Muscle layer of duodenum (tissue), 2 donors: ENCODE measurements at regions not wholly inside any gene's neighbourhood (a gene's known extent, or its start where the extent isn't known, plus 50 kb on each side); places are given as distances from the start of the nearest gene placed in this dataset.

Source experiments
- H3K27ac ChIP-seq: one replicate; pipeline ENCODE4 v1.7.0; 2013; ENCODE audit warnings: mild to moderate bottlenecking, low read length
- H3K27me3 ChIP-seq: one replicate; pipeline ENCODE4 v1.7.0; 2013; ENCODE audit warnings: low read depth, mild to moderate bottlenecking, control low read depth, low read length
- H3K36me3 ChIP-seq, 2 donors: one replicate each; pipeline ENCODE4 v1.7.0; 2013; ENCODE audit warnings: low read length in 2 of 2, control low read depth in 1 of 2, mild to moderate bottlenecking in 1 of 2; ENCODE audit not compliant: insufficient read depth in 2 of 2, control insufficient read depth in 1 of 2
- H3K4me1 ChIP-seq, 2 donors: one replicate each; pipeline ENCODE4 v1.7.0; 2013; ENCODE audit warnings: low read length in 2 of 2, mild to moderate bottlenecking in 2 of 2, control low read depth in 1 of 2, moderate library complexity in 1 of 2; ENCODE audit not compliant: insufficient read depth in 2 of 2, control insufficient read depth in 1 of 2
- H3K4me3 ChIP-seq, 2 donors: one replicate each; pipeline ENCODE4 v1.7.0; 2013; ENCODE audit warnings: low read length in 2 of 2, low read depth in 1 of 2, mild to moderate bottlenecking in 1 of 2
- H3K9me3 ChIP-seq, 2 donors: one replicate each; pipeline ENCODE4 v1.7.0; 2013; ENCODE audit warnings: low read length in 2 of 2, control low read depth in 1 of 2, mild to moderate bottlenecking in 1 of 2; ENCODE audit not compliant: control insufficient read depth in 1 of 2
- donor health status: healthy.

DNA sequence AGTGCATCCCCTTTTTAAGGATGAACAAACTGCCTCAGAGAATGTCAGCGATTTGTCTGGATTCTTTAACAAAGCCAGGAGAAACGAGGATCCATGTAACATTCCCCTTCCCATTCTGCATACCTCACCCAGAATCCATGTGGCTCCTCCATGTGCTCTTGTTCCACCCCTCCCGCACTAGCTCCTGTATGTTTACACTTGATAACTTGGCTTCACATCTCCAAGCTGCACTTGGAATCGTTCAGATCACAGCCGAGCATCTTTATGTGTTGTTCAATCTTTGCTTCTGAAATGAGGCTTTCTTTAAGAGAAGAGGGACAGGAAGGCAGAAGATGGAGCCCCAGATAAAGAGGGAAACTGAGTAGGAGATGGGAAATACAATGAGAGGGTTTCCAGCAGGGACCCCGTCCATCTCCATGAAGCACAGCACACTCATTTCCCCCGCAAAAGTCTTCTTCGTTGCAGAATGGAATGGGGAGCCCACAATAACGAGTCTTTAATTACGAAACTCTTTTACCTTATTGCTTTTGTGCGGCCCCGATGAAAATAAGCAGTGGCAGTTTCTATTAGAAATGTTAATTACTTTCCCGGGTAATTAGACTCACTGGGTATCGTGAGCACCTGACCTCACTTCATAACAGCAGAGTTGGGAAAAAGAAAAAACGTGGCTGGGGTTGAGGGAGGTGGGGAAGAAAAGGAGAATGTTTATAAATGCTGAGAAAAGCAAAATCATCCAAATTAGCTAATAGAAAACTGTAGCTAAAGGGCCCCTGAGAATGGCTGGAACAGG, 96.8 kb upstream of the ISX start:
- H3K4me1 ChIP-seq = no peaks in the 10 kb centered on the region
- H3K27ac ChIP-seq = no peak overlapping the region
- no peak overlapping the region for H3K4me3 ChIP-seq
- H3K36me3 ChIP-seq = no peaks in the 10 kb centered on the region
- H3K9me3 ChIP-seq = peaks cover 0 to 4% of the 10 kb centered on the region in 2 donors
- no peaks in the 10 kb centered on the region for H3K27me3 ChIP-seq

GRCh38 chr22:34971456-34971855, 94.5 kb upstream of the ISX start:
- Histone ChIP-seq H3K27me3 (no peaks in the 10 kb centered on the region), H3K4me1 (no peaks in the 10 kb centered on the region), H3K9me3 (peaks cover 0 to 6% of the 10 kb centered on the region in 2 donors), H3K4me3 (no peak overlapping the region), H3K27ac (no peak overlapping the region), H3K36me3 (no peaks in the 10 kb centered on the region)

DNA sequence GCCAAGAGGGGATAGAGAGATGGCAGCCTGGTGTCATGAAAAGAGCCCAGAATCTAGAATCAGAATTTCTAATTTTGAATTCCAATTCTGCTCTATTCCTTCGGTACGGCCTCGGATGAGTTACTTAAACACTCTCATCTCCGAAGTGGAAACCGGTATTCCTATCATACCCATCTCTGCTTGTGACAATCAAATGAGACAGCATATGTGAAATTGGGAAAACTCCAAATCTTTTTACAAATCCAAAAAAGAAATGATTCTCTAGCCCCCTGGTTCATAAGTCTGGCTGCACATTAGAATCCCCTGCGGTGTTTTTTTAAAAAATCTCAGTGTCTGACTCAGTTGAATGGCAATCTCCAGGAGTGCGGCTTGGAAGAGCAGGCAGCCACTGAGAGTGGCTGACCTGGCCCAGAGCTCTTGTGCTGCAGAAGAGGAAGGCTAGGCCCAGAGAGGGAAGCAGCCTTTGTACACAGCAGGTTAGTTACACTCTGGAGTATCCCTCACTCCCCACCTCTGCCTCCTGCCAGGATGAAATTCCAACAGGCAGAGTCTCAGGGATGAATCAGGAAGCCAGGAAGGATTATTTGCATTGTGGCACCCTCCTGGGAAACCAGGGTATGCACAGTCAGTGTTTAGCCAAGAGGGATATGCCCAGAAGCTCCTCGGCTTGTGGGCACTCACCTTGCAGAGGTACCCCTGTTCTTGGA, 93.6 kb upstream of the ISX start:
- H3K27ac ChIP-seq = no peak overlapping the region

GRCh38 chr22:34973016-34973415, 92.9 kb upstream of the ISX start:
- Histone ChIP-seq H3K4me1 (no peaks in the 10 kb centered on the region), H3K27me3 (no peaks in the 10 kb centered on the region), H3K36me3 (no peaks in the 10 kb centered on the region), H3K27ac (no peak overlapping the region), H3K9me3 (peaks cover 0 to 13% of the 10 kb centered on the region in 2 donors), H3K4me3 (no peak overlapping the region)

More for the DNA sequence above, 93.6 kb upstream of the ISX start:
- Histone ChIP-seq H3K9me3 (peaks cover 0 to 13% of the 10 kb centered on the region in 2 donors), H3K4me3 (no peak overlapping the region), H3K4me1 (no peaks in the 10 kb centered on the region), H3K27me3 (no peaks in the 10 kb centered on the region), H3K36me3 (no peaks in the 10 kb centered on the region)

DNA sequence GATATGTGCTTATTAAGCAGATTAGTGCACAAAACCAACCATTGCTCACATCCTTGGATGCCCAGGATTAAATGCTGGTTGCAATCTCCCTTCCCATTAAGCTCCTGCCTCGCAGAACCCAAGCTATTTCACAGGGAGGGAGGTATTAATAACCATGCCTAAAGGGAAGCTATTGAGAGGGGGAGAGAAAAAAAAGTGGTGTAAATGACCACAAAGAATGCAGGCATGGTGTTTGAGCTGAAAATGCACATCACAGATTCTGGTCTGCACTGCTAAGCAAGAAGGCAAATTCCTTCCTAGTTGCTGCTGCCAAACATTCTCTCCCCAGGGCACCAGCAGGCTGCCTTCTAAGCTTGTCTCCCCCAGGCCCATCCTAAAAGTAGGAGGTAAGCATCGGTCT, 92.0 kb upstream of the ISX start:
- H3K27ac ChIP-seq = no peak overlapping the region
- no peaks in the 10 kb centered on the region for H3K4me1 ChIP-seq
- peaks cover 0 to 13% of the 10 kb centered on the region in 2 donors for H3K9me3 ChIP-seq
- no peaks in the 10 kb centered on the region for H3K27me3 ChIP-seq
- no peak overlapping the region for H3K4me3 ChIP-seq
- H3K36me3 ChIP-seq = no peaks in the 10 kb centered on the region

DNA sequence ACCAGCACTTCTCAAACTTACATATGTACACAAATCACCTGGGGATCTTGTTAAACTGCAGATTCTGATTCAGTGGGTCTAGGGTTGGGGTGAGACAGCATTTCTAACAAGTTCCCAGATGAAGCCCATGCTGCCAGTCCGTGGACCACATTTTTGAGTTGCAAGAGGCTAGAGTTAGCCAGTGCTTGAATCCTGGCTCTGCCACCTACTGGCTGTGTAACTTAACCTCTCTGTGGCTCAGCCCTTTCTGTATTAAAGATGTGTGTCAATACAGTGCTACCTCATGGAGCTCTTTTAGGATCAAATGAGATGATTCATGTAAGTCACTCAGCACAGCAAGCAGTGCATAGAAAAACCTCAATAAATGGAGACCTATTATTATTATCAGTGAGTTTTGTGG, 90.2 kb upstream of the ISX start:
- H3K27me3 ChIP-seq = no peaks in the 10 kb centered on the region
- H3K9me3 ChIP-seq = peaks cover 0 to 13% of the 10 kb centered on the region in 2 donors
- H3K27ac ChIP-seq = no peak overlapping the region
- no peaks in the 10 kb centered on the region for H3K36me3 ChIP-seq
- H3K4me3 ChIP-seq = no peak overlapping the region
- H3K4me1 ChIP-seq = no peaks in the 10 kb centered on the region

GRCh38 chr22:34976474-34976873, 89.5 kb upstream of the ISX start:
- Histone ChIP-seq H3K36me3 (no peaks in the 10 kb centered on the region), H3K4me1 (no peaks in the 10 kb centered on the region), H3K4me3 (no peak overlapping the region), H3K27me3 (no peaks in the 10 kb centered on the region), H3K27ac (no peak overlapping the region), H3K9me3 (peaks cover 0 to 13% of the 10 kb centered on the region in 2 donors)

- H3K27ac ChIP-seq = no peak overlapping the region
- H3K27me3 ChIP-seq = no peaks in the 10 kb centered on the region
- peaks cover 0 to 13% of the 10 kb centered on the region in 2 donors for H3K9me3 ChIP-seq
- no peaks in the 10 kb centered on the region for H3K4me1 ChIP-seq
- H3K36me3 ChIP-seq = no peaks in the 10 kb centered on the region
- no peak overlapping the region for H3K4me3 ChIP-seq
Observed at GRCh38 chr22:34976886-34977285, 89.1 kb upstream of the ISX start.

DNA sequence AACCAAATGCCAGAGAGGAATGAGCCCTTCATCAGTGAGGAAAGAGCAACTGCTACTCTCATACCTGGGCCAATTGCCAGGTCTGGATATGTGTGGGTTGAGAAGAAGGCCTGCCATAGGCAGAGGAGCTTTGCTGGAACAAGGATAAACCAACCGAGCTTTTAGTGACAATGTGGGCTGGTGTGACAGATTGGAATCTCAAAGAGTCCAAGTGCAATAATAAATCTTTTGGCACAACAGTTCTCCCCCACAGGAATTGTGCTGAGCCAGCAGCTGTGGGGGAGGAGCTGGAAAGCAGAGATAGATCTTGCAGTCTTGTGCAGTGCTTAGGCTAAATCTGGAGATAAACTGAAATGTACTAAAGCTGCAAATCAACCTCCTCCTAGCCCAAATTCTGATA, 79.4 kb upstream of the ISX start:
- Histone ChIP-seq H3K9me3 (peaks cover 9 to 34% of the 10 kb centered on the region in 2 donors), H3K36me3 (no peaks in the 10 kb centered on the region)

GRCh38 chr22:34992672-34993071, 73.3 kb upstream of the ISX start:
- H3K4me1 ChIP-seq = no peaks in the 10 kb centered on the region
- H3K36me3 ChIP-seq = no peaks in the 10 kb centered on the region
- H3K9me3 ChIP-seq = peaks cover 6 to 13% of the 10 kb centered on the region in 2 donors
- H3K4me3 ChIP-seq = no peak overlapping the region
- H3K27me3 ChIP-seq = no peaks in the 10 kb centered on the region
- H3K27ac ChIP-seq = no peak overlapping the region

More for the DNA sequence above, 79.4 kb upstream of the ISX start:
- Histone ChIP-seq H3K4me1 (no peaks in the 10 kb centered on the region), H3K27ac (no peak overlapping the region), H3K27me3 (no peaks in the 10 kb centered on the region), H3K4me3 (no peak overlapping the region)

DNA sequence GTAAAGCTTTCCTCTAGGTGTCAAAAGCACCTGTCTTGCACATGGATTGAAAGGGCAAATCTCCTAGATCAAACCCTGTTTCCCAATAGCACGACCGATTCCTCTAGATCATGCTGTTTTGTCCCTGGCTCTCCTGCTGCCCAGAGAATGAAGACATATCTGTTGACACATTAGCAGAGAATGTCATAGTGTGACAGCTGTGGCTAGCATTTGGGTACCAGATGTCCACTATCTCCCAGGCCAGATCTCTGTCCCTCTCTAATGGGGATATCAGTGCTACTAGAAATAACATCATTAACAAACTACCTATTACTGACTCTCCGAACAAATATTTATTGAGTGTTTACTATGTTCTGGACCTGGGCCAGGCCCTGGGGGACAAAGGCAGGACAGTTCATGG, 72.4 kb upstream of the ISX start:
- Histone ChIP-seq H3K36me3 (no peaks in the 10 kb centered on the region), H3K4me3 (no peak overlapping the region), H3K4me1 (no peaks in the 10 kb centered on the region), H3K9me3 (peaks cover 0 to 6% of the 10 kb centered on the region in 2 donors), H3K27ac (no peak overlapping the region), H3K27me3 (no peaks in the 10 kb centered on the region)
